SK-N-SH (cell line): ENCODE measurements at regions not wholly inside any gene's neighbourhood (a gene's known extent, or its start where the extent isn't known, plus 50 kb on each side); places are given as distances from the start of the nearest gene placed in this dataset.

Source experiments
- CTCF ChIA-PET: fragments of 300-600, 350-600 bp; formaldehyde crosslinking; extraction: SDS; loops from one replicate; lab custom pipeline; 2021; lab: Yijun Ruan, JAX
- POLR2A ChIA-PET: fragments of 350-600 bp; sonication (Branson Sonifier 250); formaldehyde crosslinking; extraction: SDS; loops from one replicate; lab custom pipeline; 2020; ENCODE audit warnings: antibody characterized with exemption, inconsistent platforms; lab: Yijun Ruan, JAX
- DNase-seq: peaks from one replicate; pipeline ENCODE4 v3.0.0; 2012
- H2AFZ ChIP-seq: fragments of 200-600 bp; sonication (generic); 2 replicates; pipeline ENCODE4 v1.8.1; 2016; ENCODE audit warnings: antibody characterized with exemption, mild to moderate bottlenecking, low read depth
- H3F3A ChIP-seq: fragments of 200-600 bp; sonication (generic); replicated peaks from 2 replicates; pipeline ENCODE3; 2016; ENCODE audit warnings: antibody characterized with exemption, mild to moderate bottlenecking; ENCODE audit not compliant: insufficient read depth
- H3K27ac ChIP-seq, 2 experiments: fragments of 200-500 bp in 1 of 2; fragments of 200-600 bp in 1 of 2; sonication (Bioruptor generic) in 1 of 2; sonication (generic), shearing (Covaris generic) in 1 of 2; 2 replicates each; pipeline versions ENCODE4 v1.5.1 to v1.6.1; 2014 to 2016; ENCODE audit warnings: low read depth in 2 of 2, inconsistent platforms in 1 of 2, low read length in 1 of 2, mild to moderate bottlenecking in 1 of 2, mixed read lengths in 1 of 2
- H3K27me3 ChIP-seq: fragments of 200-600 bp; sonication (generic), shearing (Covaris generic); 2 replicates; pipeline ENCODE4 v1.6.1; 2016; ENCODE audit warnings: mixed run types; ENCODE audit not compliant: insufficient read depth
- H3K36me3 ChIP-seq, 2 experiments: fragments of 200-500 bp in 1 of 2; fragments of 200-600 bp in 1 of 2; sonication (Bioruptor generic) in 1 of 2; sonication (generic) in 1 of 2; replicated peaks in 1 of 2; 2 replicates each; pipeline versions ENCODE3 to v1.5.1; 2014 to 2016; ENCODE audit warnings: low read length in 1 of 2, mild to moderate bottlenecking in 1 of 2; ENCODE audit not compliant: insufficient read depth in 2 of 2, control insufficient read depth in 1 of 2
- H3K4me1 ChIP-seq, 2 experiments: fragments of 200-500 bp in 1 of 2; fragments of 200-600 bp in 1 of 2; sonication (Bioruptor generic) in 1 of 2; sonication (generic), shearing (Covaris generic) in 1 of 2; 2 replicates each; pipeline versions ENCODE4 v1.5.1 to v1.6.1; 2014 to 2016; ENCODE audit warnings: low read depth in 1 of 2, low read length in 1 of 2, mixed run types in 1 of 2; ENCODE audit not compliant: insufficient read depth in 2 of 2, control insufficient read depth in 1 of 2
- H3K4me2 ChIP-seq: fragments of 200-600 bp; sonication (generic), shearing (Covaris generic); 2 replicates; pipeline ENCODE4 v1.6.1; 2017; ENCODE audit warnings: mixed run types
- H3K4me3 ChIP-seq, 2 experiments: fragments of 200-500 bp in 1 of 2; fragments of 200-600 bp in 1 of 2; sonication (Bioruptor generic) in 1 of 2; sonication (generic), shearing (Covaris generic) in 1 of 2; 2 replicates each; pipeline versions ENCODE4 v1.5.1 to v1.8.1; 2014 to 2016; ENCODE audit warnings: low read depth in 2 of 2, inconsistent platforms in 1 of 2, low read length in 1 of 2, mild to moderate bottlenecking in 1 of 2, mixed read lengths in 1 of 2, moderate library complexity in 1 of 2
- H3K79me2 ChIP-seq: fragments of 200-600 bp; sonication (generic); 2 replicates; pipeline ENCODE4 v1.8.1; 2017; ENCODE audit warnings: mild to moderate bottlenecking; ENCODE audit not compliant: insufficient read depth
- H3K9ac ChIP-seq: fragments of 200-600 bp; sonication (generic); 2 replicates; pipeline ENCODE4 v1.6.1; 2017; ENCODE audit warnings: mixed run types
- H3K9me2 ChIP-seq: fragments of 200-600 bp; sonication (generic); 2 replicates; pipeline ENCODE4 v1.6.1; 2017; ENCODE audit warnings: mixed run types
- H3K9me3 ChIP-seq: fragments of 200-600 bp; sonication (generic); 2 replicates; pipeline ENCODE4 v1.6.1; 2017; ENCODE audit warnings: mixed run types, mild to moderate bottlenecking, moderate library complexity
- H4K20me1 ChIP-seq: fragments of 200-600 bp; sonication (generic); 2 replicates; pipeline ENCODE4 v1.6.1; 2017; ENCODE audit warnings: mild to moderate bottlenecking, mixed run types; ENCODE audit not compliant: insufficient read depth
- CHD2 ChIP-seq: fragments of 150-350 bp; IDR thresholded peaks from 2 replicates; pipeline ENCODE4 v1.6.1; 2018; ENCODE audit warnings: low read length; ENCODE audit not compliant: partially characterized antibody
- ELF1 ChIP-seq: IDR thresholded peaks from 2 replicates; pipeline ENCODE4 v1.4.0; 2012
- EP300 ChIP-seq, 2 experiments: IDR thresholded peaks; 2 replicates each; pipeline versions ENCODE4 v1.4.0 to v1.6.1; 2012; ENCODE audit warnings: borderline replicate concordance in 1 of 2, low read depth in 1 of 2, low read length in 1 of 2
- GATA2 ChIP-seq: sonication (generic); formaldehyde crosslinking; IDR thresholded peaks from 2 replicates; pipeline ENCODE4 v1.5.0; 2020; ENCODE audit warnings: mild to moderate bottlenecking, missing genetic modification reagents
- MXI1 ChIP-seq: IDR thresholded peaks from 2 replicates; pipeline ENCODE4 v1.6.1; 2012; ENCODE audit warnings: mild to moderate bottlenecking, low read depth, low read length, improper control_type of control experiment
- POLR2AphosphoS5 ChIP-seq: IDR thresholded peaks from 2 replicates; pipeline ENCODE4 v1.6.1; 2012; ENCODE audit warnings: low read depth, low read length
- RCOR1 ChIP-seq: fragments of 150-350 bp; IDR thresholded peaks from 2 replicates; pipeline ENCODE4 v1.6.1; 2017; ENCODE audit warnings: antibody characterized with exemption, low read length
- REST ChIP-seq: IDR thresholded peaks from 2 replicates; pipeline ENCODE4 v1.6.1; 2012; ENCODE audit warnings: mild to moderate bottlenecking, low read depth, low read length, moderate library complexity
- WGBS: methylation state at CpG from one replicate; pipeline ENCODE4 v1.1.6; 2017; ENCODE audit warnings: low lambda C conversion rate; 5-methylcytosine and 5-hydroxymethylcytosine counted together
- TF ChIP-seq, protein P1 (sequence below): fragments of 150-350 bp; IDR thresholded peaks from 2 replicates; pipeline ENCODE4 v1.6.1; 2017; ENCODE audit warnings: antibody characterized with exemption, low read length, low read depth, borderline replicate concordance

GRCh38 chrX:155751131-155751530 is 130.0 kb upstream of the VAMP7 start:
- H3K27me3 ChIP-seq: no peaks in the 10 kb centered on the region
- TF ChIP-seq CHD2 (no peak), POLR2AphosphoS5 (no peak)
- TF ChIP-seq, protein P1, sequence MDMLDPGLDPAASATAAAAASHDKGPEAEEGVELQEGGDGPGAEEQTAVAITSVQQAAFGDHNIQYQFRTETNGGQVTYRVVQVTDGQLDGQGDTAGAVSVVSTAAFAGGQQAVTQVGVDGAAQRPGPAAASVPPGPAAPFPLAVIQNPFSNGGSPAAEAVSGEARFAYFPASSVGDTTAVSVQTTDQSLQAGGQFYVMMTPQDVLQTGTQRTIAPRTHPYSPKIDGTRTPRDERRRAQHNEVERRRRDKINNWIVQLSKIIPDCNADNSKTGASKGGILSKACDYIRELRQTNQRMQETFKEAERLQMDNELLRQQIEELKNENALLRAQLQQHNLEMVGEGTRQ: no peak
- TF ChIP-seq, all 33 proteins: peak for 0
- Histone ChIP-seq H3K27ac (no peak overlapping the region), H3F3A (no peaks in the 10 kb centered on the region), H3K9me2 (no peaks in the 10 kb centered on the region), H3K36me3 (peaks cover 0 to 3% of the 10 kb centered on the region in 2 experiments), H4K20me1 (no peaks in the 10 kb centered on the region), H3K4me1 (no peaks in the 10 kb centered on the region), H3K9me3 (no peaks in the 10 kb centered on the region), H3K4me3 (no peak overlapping the region), H3K79me2 (no peaks in the 10 kb centered on the region), H3K4me2 (no peak overlapping the region), H3K9ac (no peak overlapping the region), H2AFZ (no peak overlapping the region)
- no peak for DNase-seq
- CTCF ChIA-PET: no interaction called here
- POLR2A ChIA-PET: no interaction called here

DNA sequence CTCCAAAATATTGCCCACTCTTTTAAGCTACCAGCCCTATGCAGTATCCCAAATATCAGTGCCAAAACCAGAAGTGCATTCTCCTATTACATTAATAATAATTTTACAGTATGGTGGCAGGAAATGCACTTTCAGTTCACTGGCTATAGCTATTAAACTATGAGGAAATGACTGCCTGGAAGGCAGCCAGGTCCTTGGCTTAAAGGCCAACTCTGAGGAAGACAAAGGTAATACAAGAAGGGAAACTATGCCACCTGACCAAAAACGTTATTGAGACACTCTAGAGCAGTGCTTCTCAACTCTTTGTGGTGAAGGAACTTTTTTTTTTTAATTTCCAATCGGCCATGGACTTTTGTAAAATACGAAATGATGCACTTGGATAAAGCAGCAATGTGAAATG is 133.6 kb upstream of the VAMP7 start:
- TF ChIP-seq MXI1 (no peak), EP300 (IDR thresholded peaks at IDR 0.05; ENCODE audit: borderline replicate concordance in 1 of 2, low read depth in 1 of 2, low read length in 1 of 2) (no peak), ELF1 (no peak), GATA2 (no peak)
- Histone ChIP-seq H3K9ac (no peak overlapping the region), H3K27ac (no peak overlapping the region), H3K4me1 (no peaks in the 10 kb centered on the region), H3F3A (no peaks in the 10 kb centered on the region), H2AFZ (no peak overlapping the region), H4K20me1 (no peaks in the 10 kb centered on the region), H3K4me3 (no peak overlapping the region), H3K4me2 (no peak overlapping the region), H3K36me3 (peaks cover 0 to 3% of the 10 kb centered on the region in 2 experiments), H3K9me2 (no peaks in the 10 kb centered on the region), H3K9me3 (no peaks in the 10 kb centered on the region), H3K27me3 (no peaks in the 10 kb centered on the region), H3K79me2 (no peaks in the 10 kb centered on the region)
- WGBS: 11% methylated on average over 3 of the region's 3 CpGs
- POLR2A ChIA-PET: no interaction called here
- CTCF ChIA-PET: no interaction called here
- no peak for DNase-seq

- Histone ChIP-seq H4K20me1 (no peaks in the 10 kb centered on the region), H3K4me1 (no peaks in the 10 kb centered on the region), H3K4me3 (no peak overlapping the region), H3K79me2 (no peaks in the 10 kb centered on the region), H3K27me3 (no peaks in the 10 kb centered on the region), H3K9ac (no peak overlapping the region), H3K36me3 (peaks cover 0 to 3% of the 10 kb centered on the region in 2 experiments), H3K9me2 (no peaks in the 10 kb centered on the region), H3K27ac (no peak overlapping the region), H2AFZ (no peak overlapping the region), H3F3A (no peaks in the 10 kb centered on the region), H3K4me2 (no peak overlapping the region), H3K9me3 (no peaks in the 10 kb centered on the region)
- no peak for DNase-seq
- 6% methylated on average over 2 of the region's 2 CpGs for WGBS
- TF ChIP-seq CHD2 (no peak), GATA2 (no peak), RCOR1 (no peak), REST (no peak)
- POLR2A ChIA-PET: no interaction called here
- CTCF ChIA-PET: no interaction called here
Measured at GRCh38 chrX:155745792-155746191, 133.0 kb upstream of the TMLHE start.
